ENCODE measurements at regions not wholly inside any gene's neighbourhood (a gene's known extent, or its start where the extent isn't known, plus 50 kb on each side); places are given as distances from the start of the nearest gene placed in this dataset.

DNA sequence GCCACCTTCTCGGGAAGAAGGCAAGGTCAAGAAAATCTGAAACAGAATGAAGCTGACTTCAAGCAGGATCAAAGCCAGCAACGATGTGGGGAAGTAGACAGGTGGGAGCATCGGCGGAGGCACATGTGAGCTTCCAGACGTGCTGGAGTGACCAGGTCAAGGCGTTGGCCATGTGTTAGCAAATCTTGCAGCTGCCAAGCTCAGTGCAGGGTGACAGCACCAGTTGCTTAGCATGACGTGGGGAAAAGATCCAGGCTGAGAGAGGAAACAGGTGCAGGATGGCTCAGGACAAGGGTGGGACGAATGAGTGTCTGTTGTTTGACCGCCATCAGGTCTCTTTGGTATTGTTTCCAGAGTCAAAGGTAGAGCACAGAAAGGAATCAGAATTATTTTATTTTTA is 92.3 kb downstream of the TNFSF13B start:
- TF ChIP-seq L3MBTL2 (conservative IDR thresholded peaks at IDR 0.05) (no peak), FOXA1 (IDR thresholded peaks at IDR 0.05) (no peak), FOXM1 (IDR thresholded peaks at IDR 0.05; ENCODE audit: borderline replicate concordance) (no peak), CTBP1 (IDR thresholded peaks at IDR 0.05; ENCODE audit: borderline replicate concordance) (no peak), ELF4 (IDR thresholded peaks at IDR 0.05) (no peak), FOXK2 (IDR thresholded peaks at IDR 0.05) (no peak), SP1 (IDR thresholded peaks at IDR 0.05) (no peak), NFRKB (IDR thresholded peaks at IDR 0.05) (no peak), ARNT (IDR thresholded peaks at IDR 0.05) (no peak), SUZ12 (IDR thresholded peaks at IDR 0.05) (no peak), HDGF (IDR thresholded peaks at IDR 0.05; ENCODE audit: borderline replicate concordance) (no peak)
